ENCODE measurements at regions not wholly inside any gene's neighbourhood (a gene's known extent, or its start where the extent isn't known, plus 50 kb on each side); places are given as distances from the start of the nearest gene placed in this dataset.

- TF ChIP-seq CTCF (IDR thresholded peaks at IDR 0.05 in 2 of 3, conservative IDR thresholded peaks at IDR 0.05 in 1 of 3; ENCODE audit: borderline replicate concordance in 1 of 3, insufficient read depth in 1 of 3, low read depth in 2 of 3, low read length in 2 of 3) (no peak), EZH2 (IDR thresholded peaks at IDR 0.05) (no peak), POLR2A (IDR thresholded peaks at IDR 0.05; ENCODE audit: borderline replicate concordance, extremely low read depth, insufficient read depth, insufficient read length) (no peak), RAD21 (IDR thresholded peaks at IDR 0.05; ENCODE audit: low read depth) (no peak), ZBTB33 (IDR thresholded peaks at IDR 0.05; ENCODE audit: extremely low read depth, insufficient replicate concordance, low read length) (no peak), POLR2AphosphoS5 (IDR thresholded peaks at IDR 0.05; ENCODE audit: low read depth, low read length) (no peak), MAX (IDR thresholded peaks at IDR 0.05) (no peak), SIN3A (IDR thresholded peaks at IDR 0.05; ENCODE audit: low read depth) (no peak), EGR1 (IDR thresholded peaks at IDR 0.05; ENCODE audit: low read depth) (no peak), REST (IDR thresholded peaks at IDR 0.05; ENCODE audit: low read depth) (no peak)
Measured at GRCh38 chr2:95709831-95710230, 118.0 kb downstream of the TRIM43 start.

Measured in HCT116 (cell line).